ENCODE measurements at regions not wholly inside any gene's neighbourhood (a gene's known extent, or its start where the extent isn't known, plus 50 kb on each side); places are given as distances from the start of the nearest gene placed in this dataset.

DNA sequence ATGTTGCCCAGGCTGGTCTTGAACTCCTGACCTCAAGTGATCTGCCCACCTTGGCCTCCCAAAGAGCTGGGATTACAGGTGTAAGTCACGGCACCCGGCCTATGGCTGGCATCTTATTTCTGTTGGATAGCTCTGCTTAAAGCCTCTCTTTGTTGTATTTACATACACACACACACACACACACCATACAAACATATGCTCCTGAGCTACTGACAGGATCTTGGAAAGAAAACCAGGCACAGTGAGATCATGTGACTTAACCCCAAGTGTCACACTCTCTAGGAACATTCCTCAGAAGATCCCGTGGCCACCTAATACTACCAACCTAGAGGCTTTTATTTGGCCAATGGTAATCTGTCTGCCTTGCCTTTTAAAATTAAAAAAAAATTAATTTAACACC lies 85.1 kb upstream of the HAAO start:
- TF ChIP-seq CTCF (IDR thresholded peaks at IDR 0.05): no peak
- no peak for TF ChIP-seq POLR2A (IDR thresholded peaks at IDR 0.05)
